ENCODE measurements at regions not wholly inside any gene's neighbourhood (a gene's known extent, or its start where the extent isn't known, plus 50 kb on each side); places are given as distances from the start of the nearest gene placed in this dataset.

DNA sequence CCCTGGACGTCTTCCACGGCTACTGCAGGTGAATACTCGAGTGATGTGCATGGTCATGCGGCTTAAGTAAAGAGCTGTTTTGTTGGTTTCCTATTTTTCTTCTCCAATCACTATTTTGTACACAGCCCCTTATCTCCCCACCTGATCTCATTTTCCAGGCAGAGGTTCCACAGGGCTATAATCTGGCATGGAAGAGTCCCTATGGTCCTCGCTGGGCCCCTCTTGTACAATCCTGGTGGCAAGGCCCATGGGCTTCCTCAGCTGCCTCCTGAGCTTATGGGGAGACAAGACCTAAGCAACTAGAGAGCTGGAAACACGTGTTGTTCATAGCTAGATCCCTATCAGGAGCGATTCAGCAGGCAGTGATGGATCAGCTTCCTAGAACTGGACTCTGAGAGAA lies 181.3 kb upstream of the ADO start:
- H3K27me3 ChIP-seq: no peaks in the 10 kb centered on the region
- intact Hi-C loops (cut with DNase I; ENCODE audit: low total_unique reads): no loop called here
- H3K36me3 ChIP-seq: no peaks in the 10 kb centered on the region
- H3K27ac ChIP-seq: no peak overlapping the region
- no peak overlapping the region for H3K4me3 ChIP-seq
- no peaks in the 10 kb centered on the region for H3K9me3 ChIP-seq
- TF ChIP-seq POLR2A (IDR thresholded peaks at IDR 0.05): no peak
- TF ChIP-seq CTCF (IDR thresholded peaks at IDR 0.05): no peak
- DNase-seq: no peak
- no peaks in the 10 kb centered on the region for H3K4me1 ChIP-seq

DNA sequence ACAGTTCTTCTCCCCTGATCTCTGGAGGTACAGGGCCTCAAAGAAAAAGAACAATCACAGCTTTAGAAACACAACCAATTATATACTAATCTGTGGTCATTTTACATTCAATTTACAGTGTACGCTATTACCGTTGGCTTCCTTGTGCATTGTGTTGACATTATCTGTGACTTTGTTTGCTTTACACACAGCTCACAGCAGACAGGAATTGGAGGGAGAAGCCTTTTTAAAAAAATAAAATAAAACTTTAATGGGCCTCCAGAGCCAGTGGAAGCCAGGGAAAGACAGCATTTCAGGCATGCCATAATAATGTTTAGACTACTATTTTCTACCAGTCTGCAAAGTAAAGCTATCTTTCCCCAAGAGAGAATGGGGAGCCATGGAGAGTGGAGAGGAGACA lies 179.0 kb upstream of the ADO start:
- intact Hi-C loops (cut with DNase I; ENCODE audit: low total_unique reads): no loop called here
- Histone ChIP-seq H3K4me1 (no peaks in the 10 kb centered on the region), H3K4me3 (no peak overlapping the region), H3K36me3 (no peaks in the 10 kb centered on the region), H3K27ac (no peak overlapping the region), H3K27me3 (no peaks in the 10 kb centered on the region), H3K9me3 (no peaks in the 10 kb centered on the region)
- DNase-seq: no peak
- TF ChIP-seq CTCF (IDR thresholded peaks at IDR 0.05) (no peak), POLR2A (IDR thresholded peaks at IDR 0.05) (no peak)

GRCh38 chr10:62626079-62626478 lies 178.4 kb upstream of the ADO start:
- Histone ChIP-seq H3K9me3 (no peaks in the 10 kb centered on the region), H3K27ac (no peak overlapping the region), H3K4me3 (no peak overlapping the region), H3K36me3 (no peaks in the 10 kb centered on the region), H3K27me3 (no peaks in the 10 kb centered on the region), H3K4me1 (no peaks in the 10 kb centered on the region)
- no peak for DNase-seq
- TF ChIP-seq CTCF (IDR thresholded peaks at IDR 0.05) (no peak), POLR2A (IDR thresholded peaks at IDR 0.05) (no peak)
- intact Hi-C loops (cut with DNase I; ENCODE audit: low total_unique reads): no loop called here

DNA sequence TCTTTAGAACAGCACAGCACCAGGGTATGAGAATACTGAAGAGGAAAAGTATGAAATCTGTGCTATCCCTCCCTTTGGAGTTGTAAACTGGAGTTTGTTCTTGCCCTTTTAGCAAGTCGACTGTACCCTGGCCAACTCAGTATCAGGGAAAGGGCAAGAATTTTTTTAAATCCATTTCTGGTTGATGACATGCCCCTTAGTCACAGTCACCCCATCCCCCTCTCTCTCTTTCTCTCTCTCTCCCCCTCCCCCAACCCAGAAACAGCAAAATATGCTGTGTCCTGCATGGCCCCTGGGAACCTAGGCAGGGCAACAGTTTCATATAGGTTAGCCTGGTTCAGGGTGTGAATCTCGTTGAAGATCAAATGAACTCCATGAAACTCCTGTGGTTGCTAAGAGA lies 177.7 kb upstream of the ADO start:
- intact Hi-C loops (cut with DNase I; ENCODE audit: low total_unique reads): no loop called here
- no peak for TF ChIP-seq CTCF (IDR thresholded peaks at IDR 0.05)
- no peak for TF ChIP-seq POLR2A (IDR thresholded peaks at IDR 0.05)
- Histone ChIP-seq H3K9me3 (no peaks in the 10 kb centered on the region), H3K27me3 (no peaks in the 10 kb centered on the region), H3K27ac (no peak overlapping the region), H3K36me3 (no peaks in the 10 kb centered on the region), H3K4me3 (no peak overlapping the region), H3K4me1 (no peaks in the 10 kb centered on the region)
- DNase-seq: no peak

- intact Hi-C loops (cut with DNase I; ENCODE audit: low total_unique reads): no loop called here
- TF ChIP-seq POLR2A (IDR thresholded peaks at IDR 0.05) (no peak), CTCF (IDR thresholded peaks at IDR 0.05) (no peak)
Observed at GRCh38 chr10:62627983-62628382, 176.5 kb upstream of the ADO start.

More at GRCh38 chr10:62627983-62628382, 176.5 kb upstream of the ADO start:
- H3K27me3 ChIP-seq: no peaks in the 10 kb centered on the region
- no peak overlapping the region for H3K27ac ChIP-seq
- H3K36me3 ChIP-seq: no peaks in the 10 kb centered on the region
- no peaks in the 10 kb centered on the region for H3K9me3 ChIP-seq
- H3K4me1 ChIP-seq: no peaks in the 10 kb centered on the region
- no peak for DNase-seq
- H3K4me3 ChIP-seq: no peak overlapping the region
